Fibroblast of lung (primary cell): ENCODE measurements at regions not wholly inside any gene's neighbourhood (a gene's known extent, or its start where the extent isn't known, plus 50 kb on each side); places are given as distances from the start of the nearest gene placed in this dataset.

Experiments
- CTCF ChIP-seq, 2 donors: IDR thresholded peaks in 1 of 2; conservative IDR thresholded peaks in 1 of 2; 1 replicate in 1 of 2; 2 replicates in 1 of 2; pipeline ENCODE4 v1.5.1; 2011 to 2012; ENCODE audit warnings: low read length in 2 of 2, control low read depth in 1 of 2, inconsistent platforms in 1 of 2, low read depth in 1 of 2, mild to moderate bottlenecking in 1 of 2
- EZH2 ChIP-seq: IDR thresholded peaks from 2 replicates; pipeline ENCODE4 v1.5.1; 2012; ENCODE audit warnings: low read length, control low read depth, mild to moderate bottlenecking; ENCODE audit errors: missing control alignments

- TF ChIP-seq CTCF (conservative IDR thresholded peaks at IDR 0.05 in 1 of 2, IDR thresholded peaks at IDR 0.05 in 1 of 2; ENCODE audit: low read depth in 1 of 2, low read length in 2 of 2) (no peak), EZH2 (no peak)
These were observed 1157.5 kb downstream of the BRD1 start for GRCh38 chr22:48669986-48670716.
